ENCODE measurements at regions not wholly inside any gene's neighbourhood (a gene's known extent, or its start where the extent isn't known, plus 50 kb on each side); places are given as distances from the start of the nearest gene placed in this dataset.

GRCh38 chr10:31146491-31147209 is 115.0 kb upstream of the ZNF438 start:
- Histone ChIP-seq H3K4me1 (ENCODE audit: insufficient read depth, low read length) (peaks cover 13% of the 10 kb centered on the region; the same call in 1 of the 2 replicates), H3K9ac (ENCODE audit: low read depth, low read length) (no peak overlapping the region), H3K9me3 (ENCODE audit: control insufficient read depth, insufficient read depth, low read length) (no peaks in the 10 kb centered on the region), H3K36me3 (ENCODE audit: insufficient read depth, low read length) (no peaks in the 10 kb centered on the region)

GRCh38 chr10:31147210-31147608 is 115.5 kb upstream of the ZNF438 start:
- peaks cover 13% of the 10 kb centered on the region; the same call in 1 of the 2 replicates for H3K4me1 ChIP-seq (ENCODE audit: insufficient read depth, low read length)
- H3K9me3 ChIP-seq (ENCODE audit: control insufficient read depth, insufficient read depth, low read length), result no peaks in the 10 kb centered on the region
- H3K36me3 ChIP-seq (ENCODE audit: insufficient read depth, low read length), result no peaks in the 10 kb centered on the region
- H3K9ac ChIP-seq (ENCODE audit: low read depth, low read length), result no peak overlapping the region

- Histone ChIP-seq H3K4me1 (ENCODE audit: insufficient read depth, low read length) (peaks cover 13% of the 10 kb centered on the region; the same call in 1 of the 2 replicates), H3K36me3 (ENCODE audit: insufficient read depth, low read length) (no peaks in the 10 kb centered on the region), H3K9me3 (ENCODE audit: control insufficient read depth, insufficient read depth, low read length) (no peaks in the 10 kb centered on the region), H3K9ac (ENCODE audit: low read depth, low read length) (no peak overlapping the region)
Observed at GRCh38 chr10:31148951-31149350, 117.3 kb upstream of the ZNF438 start.

- Histone ChIP-seq H3K9me3 (ENCODE audit: control insufficient read depth, insufficient read depth, low read length) (no peaks in the 10 kb centered on the region), H3K4me1 (ENCODE audit: insufficient read depth, low read length) (peaks cover 13% of the 10 kb centered on the region; the same call in 1 of the 2 replicates), H3K9ac (ENCODE audit: low read depth, low read length) (no peak overlapping the region), H3K36me3 (ENCODE audit: insufficient read depth, low read length) (no peaks in the 10 kb centered on the region)
Observed at GRCh38 chr10:31149835-31150512, 118.3 kb upstream of the ZNF438 start.

GRCh38 chr10:31151301-31151700 is 119.6 kb upstream of the ZNF438 start:
- Histone ChIP-seq H3K9ac (ENCODE audit: low read depth, low read length) (no peak overlapping the region), H3K4me1 (ENCODE audit: insufficient read depth, low read length) (peaks cover 9% of the 10 kb centered on the region; the same call in 1 of the 2 replicates), H3K36me3 (ENCODE audit: insufficient read depth, low read length) (no peaks in the 10 kb centered on the region), H3K9me3 (ENCODE audit: control insufficient read depth, insufficient read depth, low read length) (no peaks in the 10 kb centered on the region)

GRCh38 chr10:31152421-31153135 is 120.9 kb upstream of the ZNF438 start:
- Histone ChIP-seq H3K9me3 (ENCODE audit: control insufficient read depth, insufficient read depth, low read length) (no peaks in the 10 kb centered on the region), H3K9ac (ENCODE audit: low read depth, low read length) (no peak overlapping the region), H3K4me1 (ENCODE audit: insufficient read depth, low read length) (peaks cover 7% of the 10 kb centered on the region; the same call in 1 of the 2 replicates), H3K36me3 (ENCODE audit: insufficient read depth, low read length) (no peaks in the 10 kb centered on the region)

- no peaks in the 10 kb centered on the region for H3K36me3 ChIP-seq (ENCODE audit: insufficient read depth, low read length)
- H3K4me1 ChIP-seq (ENCODE audit: insufficient read depth, low read length), result peaks cover 8% of the 10 kb centered on the region; the same call in 1 of the 2 replicates
- H3K9ac ChIP-seq (ENCODE audit: low read depth, low read length), result no peak overlapping the region
- no peaks in the 10 kb centered on the region for H3K9me3 ChIP-seq (ENCODE audit: control insufficient read depth, insufficient read depth, low read length)
Observed at GRCh38 chr10:31153161-31153560, 121.5 kb upstream of the ZNF438 start.

- Histone ChIP-seq H3K36me3 (ENCODE audit: insufficient read depth, low read length) (no peaks in the 10 kb centered on the region), H3K9me3 (ENCODE audit: control insufficient read depth, insufficient read depth, low read length) (no peaks in the 10 kb centered on the region), H3K4me1 (ENCODE audit: insufficient read depth, low read length) (peaks cover 8% of the 10 kb centered on the region; the same call in 1 of the 2 replicates), H3K9ac (ENCODE audit: low read depth, low read length) (no peak overlapping the region)
Observed at GRCh38 chr10:31153692-31154091, 122.0 kb upstream of the ZNF438 start.

- no peaks in the 10 kb centered on the region for H3K36me3 ChIP-seq (ENCODE audit: insufficient read depth, low read length)
Observed at GRCh38 chr10:31154996-31155395, 123.3 kb upstream of the ZNF438 start.

GRCh38 chr10:31157123-31158010 is 125.7 kb upstream of the ZNF438 start:
- H3K4me1 ChIP-seq (ENCODE audit: insufficient read depth, low read length), result peaks cover 8% of the 10 kb centered on the region; the same call in 1 of the 2 replicates
- no peak overlapping the region for H3K9ac ChIP-seq (ENCODE audit: low read depth, low read length)
- H3K36me3 ChIP-seq (ENCODE audit: insufficient read depth, low read length), result no peaks in the 10 kb centered on the region
- H3K9me3 ChIP-seq (ENCODE audit: control insufficient read depth, insufficient read depth, low read length), result no peaks in the 10 kb centered on the region

More at GRCh38 chr10:31154996-31155395, 123.3 kb upstream of the ZNF438 start:
- Histone ChIP-seq H3K9me3 (ENCODE audit: control insufficient read depth, insufficient read depth, low read length) (no peaks in the 10 kb centered on the region), H3K9ac (ENCODE audit: low read depth, low read length) (no peak overlapping the region), H3K4me1 (ENCODE audit: insufficient read depth, low read length) (peaks cover 8% of the 10 kb centered on the region; the same call in 1 of the 2 replicates)

GRCh38 chr10:31158011-31158658 is 126.5 kb upstream of the ZNF438 start:
- Histone ChIP-seq H3K36me3 (ENCODE audit: insufficient read depth, low read length) (no peaks in the 10 kb centered on the region), H3K9ac (ENCODE audit: low read depth, low read length) (no peak overlapping the region), H3K4me1 (ENCODE audit: insufficient read depth, low read length) (peaks cover 8% of the 10 kb centered on the region; the same call in 1 of the 2 replicates), H3K9me3 (ENCODE audit: control insufficient read depth, insufficient read depth, low read length) (no peaks in the 10 kb centered on the region)

- Histone ChIP-seq H3K9me3 (ENCODE audit: control insufficient read depth, insufficient read depth, low read length) (no peaks in the 10 kb centered on the region), H3K4me1 (ENCODE audit: insufficient read depth, low read length) (no peaks in the 10 kb centered on the region), H3K9ac (ENCODE audit: low read depth, low read length) (no peak overlapping the region), H3K36me3 (ENCODE audit: insufficient read depth, low read length) (no peaks in the 10 kb centered on the region)
Observed at GRCh38 chr10:31166606-31167005, 134.9 kb upstream of the ZNF438 start.

- no peaks in the 10 kb centered on the region for H3K36me3 ChIP-seq (ENCODE audit: insufficient read depth, low read length)
- no peak overlapping the region for H3K9ac ChIP-seq (ENCODE audit: low read depth, low read length)
- no peaks in the 10 kb centered on the region; the same call in 1 of the 2 replicates for H3K9me3 ChIP-seq (ENCODE audit: control insufficient read depth, insufficient read depth, low read length)
- no peaks in the 10 kb centered on the region for H3K4me1 ChIP-seq (ENCODE audit: insufficient read depth, low read length)
Observed at GRCh38 chr10:31170636-31171035, 139.0 kb upstream of the ZNF438 start.

Measured in ES-I3 (cell line).